ENCODE measurements at regions not wholly inside any gene's neighbourhood (a gene's known extent, or its start where the extent isn't known, plus 50 kb on each side); places are given as distances from the start of the nearest gene placed in this dataset.
"Not testable (repeated sequence)": the region's sequence is repeated elsewhere in the genome, so short reads cannot be mapped to it uniquely, and the experiment has no call there.

GRCh38 chr11:38612701-38613100 lies 2014.7 kb upstream of the RAG2 start:
- Histone ChIP-seq H3K27me3 (no peaks in the 10 kb centered on the region), H3K27ac (no peak overlapping the region), H3K9me3 (replicated peaks) (no peaks in the 10 kb centered on the region), H3K36me3 (no peaks in the 10 kb centered on the region), H3K4me3 (no peak overlapping the region), H3K4me1 (no peaks in the 10 kb centered on the region)
- no peak for DNase-seq

- H3K27me3 ChIP-seq; H3K4me1 ChIP-seq; DNase-seq; H3K9me3 ChIP-seq (replicated peaks); H3K36me3 ChIP-seq; H3K4me3 ChIP-seq; H3K27ac ChIP-seq: not testable (repeated sequence)
Measured at GRCh38 chr11:38601371-38601770, 2003.3 kb upstream of the RAG2 start.

- Histone ChIP-seq H3K27me3 (no peaks in the 10 kb centered on the region), H3K27ac (peak overlapping the region; percentile 22; the same call in 1 of the 2 replicates), H3K9me3 (replicated peaks) (no peaks in the 10 kb centered on the region), H3K36me3 (no peaks in the 10 kb centered on the region), H3K4me1 (peaks cover 2% of the 10 kb centered on the region; the same call in 1 of the 2 replicates), H3K4me3 (no peak overlapping the region)
- DNase-seq = peak; percentile 23 to 67
Measured at GRCh38 chr11:38598418-38598817, 2000.4 kb upstream of the RAG2 start.

GRCh38 chr11:38595359-38596016 lies 1997.5 kb upstream of the RAG2 start:
- not testable (repeated sequence) for H3K4me3 ChIP-seq; H3K27ac ChIP-seq; H3K27me3 ChIP-seq; H3K36me3 ChIP-seq; H3K9me3 ChIP-seq (replicated peaks); H3K4me1 ChIP-seq; DNase-seq

GRCh38 chr11:38594895-38595294 lies 1996.9 kb upstream of the RAG2 start:
- no peak for DNase-seq
- Histone ChIP-seq H3K9me3 (replicated peaks) (no peaks in the 10 kb centered on the region), H3K27ac (no peak overlapping the region), H3K4me3 (no peak overlapping the region), H3K27me3 (no peaks in the 10 kb centered on the region), H3K4me1 (peaks cover 2% of the 10 kb centered on the region; the same call in 1 of the 2 replicates), H3K36me3 (no peaks in the 10 kb centered on the region)

- H3K9me3 ChIP-seq (replicated peaks) = no peaks in the 10 kb centered on the region
- no peaks in the 10 kb centered on the region for H3K27me3 ChIP-seq
- DNase-seq = no peak
Measured at GRCh38 chr11:38593649-38594048, 1995.6 kb upstream of the RAG2 start.

GRCh38 chr11:38582756-38583155 lies 1984.7 kb upstream of the RAG2 start:
- H3K27me3 ChIP-seq = no peaks in the 10 kb centered on the region; the same call in 1 of the 2 replicates
- H3K4me1 ChIP-seq = no peaks in the 10 kb centered on the region
- no peaks in the 10 kb centered on the region for H3K9me3 ChIP-seq (replicated peaks)
- DNase-seq = no peak
- no peak overlapping the region for H3K4me3 ChIP-seq
- no peak overlapping the region for H3K27ac ChIP-seq
- no peaks in the 10 kb centered on the region; the same call in 1 of the 2 replicates for H3K36me3 ChIP-seq

More at GRCh38 chr11:38593649-38594048, 1995.6 kb upstream of the RAG2 start:
- Histone ChIP-seq H3K36me3 (no peaks in the 10 kb centered on the region), H3K27ac (no peak overlapping the region), H3K4me3 (no peak overlapping the region), H3K4me1 (no peaks in the 10 kb centered on the region; the same call in 1 of the 2 replicates)

- H3K27ac ChIP-seq = no peak overlapping the region
- H3K27me3 ChIP-seq = no peaks in the 10 kb centered on the region; the same call in 1 of the 2 replicates
- no peak overlapping the region for H3K4me3 ChIP-seq
- no peaks in the 10 kb centered on the region for H3K9me3 ChIP-seq (replicated peaks)
- DNase-seq = no peak
- H3K36me3 ChIP-seq = no peaks in the 10 kb centered on the region; the same call in 1 of the 2 replicates
- H3K4me1 ChIP-seq = no peaks in the 10 kb centered on the region
Measured at GRCh38 chr11:38582151-38582550, 1984.1 kb upstream of the RAG2 start.

- no peak for DNase-seq
- H3K4me1 ChIP-seq = no peaks in the 10 kb centered on the region
- no peaks in the 10 kb centered on the region; the same call in 1 of the 2 replicates for H3K27me3 ChIP-seq
- no peaks in the 10 kb centered on the region for H3K36me3 ChIP-seq
- H3K9me3 ChIP-seq (replicated peaks) = no peaks in the 10 kb centered on the region
- no peak overlapping the region for H3K4me3 ChIP-seq
- no peak overlapping the region for H3K27ac ChIP-seq
Measured at GRCh38 chr11:38577769-38578168, 1979.7 kb upstream of the RAG2 start.

- no peak overlapping the region for H3K27ac ChIP-seq
- no peak for DNase-seq
- no peaks in the 10 kb centered on the region for H3K36me3 ChIP-seq
- H3K9me3 ChIP-seq (replicated peaks) = no peaks in the 10 kb centered on the region; the same call in 1 of the 2 replicates
- no peak overlapping the region for H3K4me3 ChIP-seq
- H3K27me3 ChIP-seq = no peaks in the 10 kb centered on the region
- no peaks in the 10 kb centered on the region for H3K4me1 ChIP-seq
Measured at GRCh38 chr11:38562562-38562961, 1964.5 kb upstream of the RAG2 start.

- Histone ChIP-seq H3K4me1 (peaks cover 11% of the 10 kb centered on the region), H3K4me3 (no peak overlapping the region), H3K27me3 (no peaks in the 10 kb centered on the region), H3K9me3 (replicated peaks) (no peaks in the 10 kb centered on the region; the same call in 1 of the 2 replicates), H3K36me3 (no peaks in the 10 kb centered on the region), H3K27ac (no peak overlapping the region)
- DNase-seq = peak in 1 of 2 experiments; percentile 46
Measured at GRCh38 chr11:38553148-38553547, 1955.1 kb upstream of the RAG2 start.

- no peak overlapping the region for H3K4me3 ChIP-seq
- no peaks in the 10 kb centered on the region for H3K27me3 ChIP-seq
- H3K36me3 ChIP-seq = no peaks in the 10 kb centered on the region
- peak overlapping the region; percentile 18; the same call in 1 of the 2 replicates for H3K27ac ChIP-seq
- peaks cover 14% of the 10 kb centered on the region for H3K4me1 ChIP-seq
- no peaks in the 10 kb centered on the region for H3K9me3 ChIP-seq (replicated peaks)
- DNase-seq = no peak
Measured at GRCh38 chr11:38547462-38547861, 1949.4 kb upstream of the RAG2 start.

GRCh38 chr11:38543986-38544385 lies 1946.0 kb upstream of the RAG2 start:
- Histone ChIP-seq H3K27me3 (no peaks in the 10 kb centered on the region), H3K4me3 (no peak overlapping the region), H3K4me1 (peaks cover 14% of the 10 kb centered on the region), H3K27ac (no peak overlapping the region), H3K36me3 (no peaks in the 10 kb centered on the region), H3K9me3 (replicated peaks) (no peaks in the 10 kb centered on the region)
- no peak for DNase-seq

GRCh38 chr11:38543311-38543710 lies 1945.3 kb upstream of the RAG2 start:
- H3K27me3 ChIP-seq = no peaks in the 10 kb centered on the region
- H3K36me3 ChIP-seq = no peaks in the 10 kb centered on the region
- no peak for DNase-seq
- H3K27ac ChIP-seq = no peak overlapping the region
- H3K4me3 ChIP-seq = no peak overlapping the region
- no peaks in the 10 kb centered on the region for H3K9me3 ChIP-seq (replicated peaks)
- H3K4me1 ChIP-seq = peaks cover 14% of the 10 kb centered on the region

- H3K9me3 ChIP-seq (replicated peaks) = no peaks in the 10 kb centered on the region
- H3K27me3 ChIP-seq = no peaks in the 10 kb centered on the region
- H3K36me3 ChIP-seq = no peaks in the 10 kb centered on the region
- H3K4me3 ChIP-seq = no peak overlapping the region
- no peaks in the 10 kb centered on the region for H3K4me1 ChIP-seq
- DNase-seq = no peak
- H3K27ac ChIP-seq = no peak overlapping the region
Measured at GRCh38 chr11:38538866-38539680, 1941.0 kb upstream of the RAG2 start.

All from SJCRH30 (cell line).